IPS-20b (cell line): ENCODE measurements at regions not wholly inside any gene's neighbourhood (a gene's known extent, or its start where the extent isn't known, plus 50 kb on each side); places are given as distances from the start of the nearest gene placed in this dataset.

ENCODE experiments used
- H3K27ac ChIP-seq: one replicate; pipeline ENCODE4 v1.5.1; 2013; ENCODE audit warnings: low read length
- H3K27me3 ChIP-seq: 2 replicates; pipeline ENCODE4 v1.6.1; 2013; ENCODE audit warnings: mild to moderate bottlenecking, low read length, inconsistent platforms; ENCODE audit not compliant: insufficient read depth
- H3K36me3 ChIP-seq: 2 replicates; pipeline ENCODE4 v1.6.1; 2013; ENCODE audit warnings: low read depth, mild to moderate bottlenecking, inconsistent platforms, low read length, moderate library complexity; ENCODE audit not compliant: insufficient read depth
- H3K4me1 ChIP-seq: 2 replicates; pipeline ENCODE4 v1.6.1; 2013; ENCODE audit warnings: mild to moderate bottlenecking, control low read depth, inconsistent platforms, low read length, moderate library complexity; ENCODE audit not compliant: insufficient read depth
- H3K4me3 ChIP-seq: 2 replicates; pipeline ENCODE4 v1.5.1; 2013; ENCODE audit warnings: mild to moderate bottlenecking, low read length, inconsistent platforms
- H3K9ac ChIP-seq: 2 replicates; pipeline ENCODE4 v1.6.1; 2013; ENCODE audit warnings: low read depth, mild to moderate bottlenecking, inconsistent platforms, low read length, moderate library complexity
- H3K9me3 ChIP-seq: 2 replicates; pipeline ENCODE4 v1.6.1; 2013; ENCODE audit warnings: mild to moderate bottlenecking, low read depth, low read length, inconsistent platforms; ENCODE audit not compliant: insufficient read depth

- H3K27me3 ChIP-seq: no peaks in the 10 kb centered on the region
- H3K4me1 ChIP-seq: no peaks in the 10 kb centered on the region
- no peaks in the 10 kb centered on the region for H3K9me3 ChIP-seq
- H3K36me3 ChIP-seq: no peaks in the 10 kb centered on the region
- H3K9ac ChIP-seq: no peak overlapping the region
- no peak overlapping the region for H3K27ac ChIP-seq
- H3K4me3 ChIP-seq: no peak overlapping the region
Observed at GRCh38 chr7:7114575-7115291, 67.6 kb upstream of the C1GALT1 start.

- H3K4me3 ChIP-seq: no peak overlapping the region
- no peaks in the 10 kb centered on the region for H3K36me3 ChIP-seq
- no peak overlapping the region for H3K27ac ChIP-seq
- no peaks in the 10 kb centered on the region for H3K27me3 ChIP-seq
- H3K9me3 ChIP-seq: no peaks in the 10 kb centered on the region
- no peak overlapping the region for H3K9ac ChIP-seq
- H3K4me1 ChIP-seq: no peaks in the 10 kb centered on the region
Observed at GRCh38 chr7:7117935-7118586, 64.3 kb upstream of the C1GALT1 start.

- H3K9me3 ChIP-seq: no peaks in the 10 kb centered on the region
- H3K27me3 ChIP-seq: no peaks in the 10 kb centered on the region
- H3K36me3 ChIP-seq: no peaks in the 10 kb centered on the region
- no peak overlapping the region for H3K27ac ChIP-seq
- H3K9ac ChIP-seq: no peak overlapping the region
- no peaks in the 10 kb centered on the region for H3K4me1 ChIP-seq
- H3K4me3 ChIP-seq: no peak overlapping the region
Observed at GRCh38 chr7:7118822-7119221, 63.5 kb upstream of the C1GALT1 start.

- no peaks in the 10 kb centered on the region for H3K4me1 ChIP-seq
- no peak overlapping the region for H3K9ac ChIP-seq
- no peak overlapping the region for H3K27ac ChIP-seq
- no peaks in the 10 kb centered on the region for H3K36me3 ChIP-seq
- H3K9me3 ChIP-seq: no peaks in the 10 kb centered on the region
- H3K27me3 ChIP-seq: no peaks in the 10 kb centered on the region
- no peak overlapping the region for H3K4me3 ChIP-seq
Observed at GRCh38 chr7:7119729-7120128, 62.6 kb upstream of the C1GALT1 start.

GRCh38 chr7:7122033-7122478 is 60.3 kb upstream of the C1GALT1 start:
- H3K4me1 ChIP-seq: no peaks in the 10 kb centered on the region
- H3K27ac ChIP-seq: no peak overlapping the region
- no peaks in the 10 kb centered on the region for H3K9me3 ChIP-seq
- H3K36me3 ChIP-seq: no peaks in the 10 kb centered on the region
- no peaks in the 10 kb centered on the region for H3K27me3 ChIP-seq
- H3K4me3 ChIP-seq: no peak overlapping the region
- no peak overlapping the region for H3K9ac ChIP-seq

- H3K4me1 ChIP-seq: no peaks in the 10 kb centered on the region
- no peaks in the 10 kb centered on the region for H3K9me3 ChIP-seq
- H3K4me3 ChIP-seq: no peak overlapping the region
- H3K36me3 ChIP-seq: no peaks in the 10 kb centered on the region
- no peak overlapping the region for H3K27ac ChIP-seq
- H3K9ac ChIP-seq: no peak overlapping the region
- no peaks in the 10 kb centered on the region for H3K27me3 ChIP-seq
Observed at GRCh38 chr7:7122701-7123281, 59.6 kb upstream of the C1GALT1 start.

- no peaks in the 10 kb centered on the region for H3K36me3 ChIP-seq
- H3K9me3 ChIP-seq: no peaks in the 10 kb centered on the region
- H3K27me3 ChIP-seq: no peaks in the 10 kb centered on the region
- no peak overlapping the region for H3K4me3 ChIP-seq
- no peak overlapping the region for H3K9ac ChIP-seq
- peaks cover 2% of the 10 kb centered on the region; the same call in 1 of the 2 replicates for H3K4me1 ChIP-seq
- no peak overlapping the region for H3K27ac ChIP-seq
Observed at GRCh38 chr7:7125963-7126362, 56.4 kb upstream of the C1GALT1 start.

GRCh38 chr7:7127773-7128172 is 54.6 kb upstream of the C1GALT1 start:
- no peaks in the 10 kb centered on the region for H3K36me3 ChIP-seq
- no peak overlapping the region for H3K27ac ChIP-seq
- H3K4me3 ChIP-seq: no peak overlapping the region
- H3K9ac ChIP-seq: no peak overlapping the region
- H3K27me3 ChIP-seq: no peaks in the 10 kb centered on the region
- H3K4me1 ChIP-seq: peaks cover 8% of the 10 kb centered on the region
- no peaks in the 10 kb centered on the region for H3K9me3 ChIP-seq

GRCh38 chr7:7129381-7129780 is 53.0 kb upstream of the C1GALT1 start:
- Histone ChIP-seq H3K4me1 (peaks cover 8% of the 10 kb centered on the region), H3K36me3 (no peaks in the 10 kb centered on the region), H3K27ac (no peak overlapping the region)

GRCh38 chr7:7131273-7131672 is 51.1 kb upstream of the C1GALT1 start:
- H3K27ac ChIP-seq: no peak overlapping the region
- H3K9me3 ChIP-seq: no peaks in the 10 kb centered on the region
- peaks cover 8% of the 10 kb centered on the region for H3K4me1 ChIP-seq
- no peak overlapping the region for H3K4me3 ChIP-seq
- no peaks in the 10 kb centered on the region for H3K36me3 ChIP-seq
- H3K27me3 ChIP-seq: no peaks in the 10 kb centered on the region
- no peak overlapping the region for H3K9ac ChIP-seq

More at GRCh38 chr7:7129381-7129780, 53.0 kb upstream of the C1GALT1 start:
- Histone ChIP-seq H3K9me3 (no peaks in the 10 kb centered on the region), H3K4me3 (no peak overlapping the region), H3K27me3 (no peaks in the 10 kb centered on the region), H3K9ac (no peak overlapping the region)
